ENCODE measurements at regions not wholly inside any gene's neighbourhood (a gene's known extent, or its start where the extent isn't known, plus 50 kb on each side); places are given as distances from the start of the nearest gene placed in this dataset.

GRCh38 chr20:11436113-11436905 is 481.4 kb upstream of the BTBD3 start:
- DNase-seq: no peak

GRCh38 chr20:11437090-11437489 is 480.6 kb upstream of the BTBD3 start:
- no peak for DNase-seq

- DNase-seq: no peak
Measured at GRCh38 chr20:11437611-11438380, 479.9 kb upstream of the BTBD3 start.

DNA sequence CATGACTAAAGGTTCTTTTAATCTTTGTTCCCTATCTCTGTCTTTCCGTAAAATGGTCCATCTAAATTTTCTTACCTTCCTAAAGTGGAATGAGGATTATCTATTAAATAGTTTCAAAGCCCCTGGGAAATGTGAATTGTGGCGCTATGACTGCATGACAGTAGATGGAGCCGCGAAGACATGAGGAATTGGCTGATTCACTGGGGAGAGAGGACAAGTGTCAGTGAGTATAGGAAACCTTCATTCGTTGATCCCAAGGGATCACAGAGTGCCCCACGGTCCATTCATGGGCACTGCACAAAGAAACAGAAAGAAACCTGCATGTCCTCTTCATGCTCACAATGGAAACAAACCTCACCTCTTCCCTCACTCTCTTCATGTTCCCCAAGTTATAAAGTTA is 479.3 kb upstream of the BTBD3 start:
- DNase-seq: no peak

DNA sequence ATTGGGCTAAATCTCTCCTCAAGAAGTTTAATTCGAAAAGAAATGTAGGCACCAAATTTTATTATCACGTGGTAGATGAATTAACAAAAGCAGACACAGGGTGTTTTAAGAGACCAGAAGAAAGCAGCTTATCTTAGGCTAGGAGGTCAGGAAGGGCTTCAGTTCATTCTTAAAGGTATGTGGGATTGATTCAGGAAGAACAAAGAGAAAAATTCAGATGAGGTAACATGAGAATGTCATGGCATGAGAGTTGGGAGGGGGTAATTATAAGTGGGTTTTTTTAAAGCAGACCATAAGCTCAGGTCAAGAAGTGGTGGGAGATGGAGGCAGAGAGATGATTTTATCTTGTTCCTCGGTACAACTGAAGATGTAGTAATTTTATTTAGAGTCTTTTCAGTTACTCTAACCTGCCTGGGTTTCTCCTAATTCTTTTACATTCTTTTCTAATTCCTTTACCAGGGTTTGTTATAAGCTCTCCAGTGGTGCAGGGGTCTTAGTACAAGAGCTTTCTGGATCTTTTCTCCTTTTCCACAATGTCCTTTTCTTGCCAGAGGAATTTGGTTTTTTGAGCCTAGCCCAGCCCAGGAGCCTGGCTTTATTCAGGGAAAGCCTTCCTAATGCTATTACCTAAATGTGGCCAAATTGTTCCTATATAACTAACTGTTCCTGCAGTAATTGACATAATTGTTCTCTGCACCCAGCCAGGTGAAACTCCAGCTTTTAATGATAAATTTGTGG is 474.1 kb upstream of the BTBD3 start:
- DNase-seq: no peak

DNA sequence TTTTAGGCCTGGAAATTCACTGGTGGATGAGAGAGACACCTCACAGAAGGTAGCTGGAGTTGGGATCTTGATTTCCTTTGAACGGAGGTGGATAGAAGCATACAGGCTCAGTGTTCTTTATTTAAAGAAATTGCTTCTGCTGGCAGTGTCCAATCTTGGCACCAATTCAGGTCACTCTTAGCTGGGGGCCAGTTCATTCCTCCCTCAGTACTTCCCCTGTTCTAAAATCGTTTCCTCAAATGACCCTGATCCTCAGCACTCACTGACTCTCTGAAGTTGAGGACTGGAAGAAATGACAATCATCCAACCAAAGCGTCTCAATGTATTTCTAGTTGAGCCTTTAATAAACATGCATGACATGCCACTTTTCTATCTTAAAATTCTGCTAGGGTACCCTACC is 472.5 kb upstream of the BTBD3 start:
- DNase-seq: no peak

DNA sequence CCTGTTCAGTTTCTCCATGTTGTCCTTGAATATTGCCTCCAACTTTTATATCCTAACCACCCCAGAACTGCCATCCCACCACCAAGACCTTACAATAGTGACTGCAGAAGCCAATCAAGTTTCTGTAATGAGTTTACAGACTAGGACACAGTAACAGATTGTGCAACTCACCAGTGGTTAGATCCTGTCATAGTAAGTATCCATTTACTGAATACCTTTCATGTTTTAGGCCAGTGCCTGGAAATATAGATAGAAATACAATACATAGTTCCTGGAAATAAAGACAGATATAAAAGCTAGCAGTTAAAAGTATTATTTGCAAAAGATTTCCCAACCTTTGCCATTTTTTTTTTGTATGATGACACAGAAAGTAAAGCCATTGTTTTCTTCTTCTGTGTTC is 471.8 kb upstream of the BTBD3 start:
- DNase-seq: no peak

DNA sequence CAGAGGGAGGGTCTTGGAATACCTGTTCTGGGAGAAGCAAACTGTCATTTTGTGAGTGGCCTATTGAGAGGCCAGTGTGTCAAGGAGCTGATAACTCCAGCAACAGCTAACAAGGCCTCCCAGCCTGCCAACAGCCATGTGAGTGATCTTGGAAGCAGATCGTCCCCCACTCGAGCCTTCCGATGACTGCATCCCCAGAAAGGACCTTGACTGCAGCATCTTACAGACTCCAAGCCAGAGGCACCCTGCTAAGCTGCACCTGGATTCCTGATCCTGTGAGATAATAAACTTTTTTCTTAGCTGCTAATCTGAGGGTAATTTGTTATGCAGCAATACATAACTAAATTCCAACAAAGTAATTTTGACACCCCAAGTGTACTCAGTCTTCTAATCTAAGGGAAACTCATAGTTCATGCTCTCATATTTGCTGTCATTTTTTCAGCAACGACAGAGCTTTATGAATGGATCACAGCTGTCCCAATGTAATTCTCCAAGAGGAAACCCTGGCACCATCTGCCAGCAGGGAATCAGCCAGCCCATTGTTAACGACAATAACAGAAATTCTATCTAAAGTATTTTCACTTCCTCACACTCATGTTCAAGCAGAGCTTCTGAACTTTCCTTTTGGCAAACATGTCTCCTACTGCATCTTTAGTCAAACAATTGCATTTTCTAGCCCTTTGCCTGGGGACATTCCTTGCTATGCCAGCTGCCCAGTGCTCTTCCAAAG is 470.2 kb upstream of the BTBD3 start:
- no peak for DNase-seq

DNA sequence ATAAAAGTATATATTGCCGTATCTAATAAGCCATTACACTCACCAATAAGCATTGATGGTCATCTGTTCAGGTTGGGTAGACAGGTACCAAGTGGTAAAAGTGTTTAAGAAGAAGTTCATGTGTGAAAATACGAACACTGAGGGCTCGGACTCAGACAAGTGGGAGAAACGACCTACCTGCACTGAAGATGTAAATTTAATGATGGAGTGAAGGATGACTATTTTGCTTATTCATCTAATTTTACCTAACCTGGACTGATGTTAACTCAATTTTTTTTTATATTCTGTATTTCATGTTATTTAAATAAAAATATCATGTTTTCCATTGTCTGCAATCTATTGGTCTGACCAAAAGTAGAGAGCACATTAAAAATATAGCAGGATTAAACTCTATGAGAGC is 469.1 kb upstream of the BTBD3 start:
- no peak for DNase-seq

DNA sequence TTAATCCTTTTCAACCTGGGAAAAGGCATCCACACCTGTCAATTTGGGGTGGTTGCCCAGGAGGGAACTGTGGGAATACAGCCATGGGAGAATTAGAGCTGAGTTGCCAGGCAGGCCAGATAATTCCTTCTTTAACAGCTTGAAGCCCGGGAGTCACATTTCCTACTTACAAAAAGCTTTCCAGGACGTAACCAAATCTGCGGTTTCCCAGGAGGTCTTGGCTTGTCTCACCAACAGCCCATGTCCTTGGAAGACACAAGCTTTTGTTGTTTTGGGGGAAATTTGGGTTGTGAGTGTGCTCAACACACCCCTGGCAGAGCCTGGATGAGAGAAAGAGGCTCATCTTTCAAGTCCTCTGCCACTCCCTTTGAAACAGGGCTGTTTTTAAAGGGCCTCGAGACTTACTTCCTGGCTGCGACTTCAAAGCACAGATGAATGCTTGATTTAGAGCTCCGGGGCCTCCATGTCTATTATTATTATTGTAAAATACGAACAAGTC is 465.9 kb upstream of the BTBD3 start:
- no peak for DNase-seq

GRCh38 chr20:11452326-11452725 is 465.4 kb upstream of the BTBD3 start:
- DNase-seq: no peak

- no peak for DNase-seq
Measured at GRCh38 chr20:11453430-11453829, 464.3 kb upstream of the BTBD3 start.

GRCh38 chr20:11454966-11455799 is 462.5 kb upstream of the BTBD3 start:
- DNase-seq: no peak

GRCh38 chr20:11457488-11457887 is 460.2 kb upstream of the BTBD3 start:
- DNase-seq: no peak

DNA sequence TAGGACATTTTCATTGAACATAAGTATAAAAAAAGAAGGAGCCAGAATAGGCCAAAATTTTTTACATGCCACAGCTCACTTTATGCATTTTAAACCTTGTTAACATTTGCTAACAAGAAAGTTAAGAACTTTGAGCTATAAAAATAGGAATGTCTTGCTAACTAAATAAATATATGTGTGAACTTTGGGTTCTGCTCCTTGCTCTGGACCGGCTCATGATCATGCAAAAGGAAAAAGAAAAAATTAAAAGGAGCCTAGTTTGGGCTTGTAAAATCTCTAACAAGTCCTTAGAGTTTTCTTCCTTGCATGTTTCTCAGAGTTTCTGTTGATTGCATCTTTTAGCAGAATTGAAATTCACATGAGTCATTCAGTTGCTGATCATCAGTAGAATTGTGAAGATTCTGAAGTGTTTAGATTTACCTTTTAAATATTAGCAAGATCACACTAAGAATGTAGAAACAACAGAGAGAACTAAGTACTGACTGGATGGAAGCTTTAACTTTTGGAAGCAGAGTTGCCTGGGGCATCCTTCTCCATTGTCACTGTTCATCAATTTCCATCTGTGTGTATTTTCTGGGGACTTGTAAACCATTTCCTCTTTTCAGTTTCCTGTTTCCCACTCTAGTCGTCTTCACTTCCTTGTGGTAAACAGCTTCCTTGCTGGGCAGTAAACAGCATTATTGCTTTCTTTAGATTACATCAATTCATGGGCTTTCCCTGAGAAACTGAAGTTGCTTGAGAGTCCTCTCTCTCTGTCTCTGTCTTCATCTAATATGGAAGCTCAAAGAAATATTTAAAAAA is 458.4 kb upstream of the BTBD3 start:
- no peak for DNase-seq

DNA sequence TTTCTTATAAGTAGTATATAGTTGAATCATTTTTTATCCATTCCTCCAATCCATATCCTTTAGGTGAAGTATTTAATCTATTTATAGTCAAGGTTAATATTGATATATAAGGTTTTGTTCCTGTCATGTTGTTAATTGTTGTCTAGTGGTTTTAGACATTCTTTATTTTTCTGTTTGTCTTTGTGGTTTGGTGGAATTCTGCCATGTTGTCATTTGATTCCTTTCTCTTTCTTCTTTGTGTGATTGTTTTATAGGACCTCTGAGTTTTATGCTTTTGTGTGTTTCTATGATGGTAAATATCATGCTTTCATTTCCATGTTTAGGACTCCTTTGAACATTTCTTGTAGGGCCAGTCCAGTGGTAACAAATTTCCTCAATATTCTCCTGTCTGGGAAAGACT is 450.3 kb upstream of the BTBD3 start:
- no peak for DNase-seq

- no peak for DNase-seq
Measured at GRCh38 chr20:11468880-11469279, 448.8 kb upstream of the BTBD3 start.

DNA sequence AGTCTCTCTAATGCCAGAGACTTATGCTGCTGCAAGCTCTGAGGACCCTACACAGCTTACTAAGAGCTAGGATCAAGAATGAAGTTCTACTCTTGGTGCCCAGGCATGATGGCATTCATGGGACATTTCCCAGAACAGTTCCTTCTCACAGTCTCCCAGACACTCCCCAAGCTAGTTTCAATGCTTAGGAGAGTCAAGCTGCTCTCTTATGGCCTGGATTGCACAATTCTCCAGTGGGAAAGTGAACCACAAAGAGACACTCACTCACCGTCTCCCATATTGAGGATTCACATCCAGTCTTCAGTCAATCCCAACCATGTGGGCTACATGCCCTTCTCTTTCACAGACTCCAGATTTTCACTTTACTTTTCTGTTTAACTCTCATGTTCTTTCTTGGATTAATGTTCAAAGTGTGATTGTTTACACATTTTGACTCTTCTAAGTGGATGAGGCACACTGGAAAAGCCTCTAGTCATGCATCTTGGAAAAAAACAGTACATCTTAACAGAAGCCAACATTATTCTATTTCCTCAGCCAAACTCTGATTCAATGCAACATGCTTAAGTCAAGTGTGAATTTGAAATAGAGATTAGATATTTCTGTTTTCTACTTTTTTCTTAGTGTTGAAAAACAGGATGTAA is 447.8 kb upstream of the BTBD3 start:
- no peak for DNase-seq

DNA sequence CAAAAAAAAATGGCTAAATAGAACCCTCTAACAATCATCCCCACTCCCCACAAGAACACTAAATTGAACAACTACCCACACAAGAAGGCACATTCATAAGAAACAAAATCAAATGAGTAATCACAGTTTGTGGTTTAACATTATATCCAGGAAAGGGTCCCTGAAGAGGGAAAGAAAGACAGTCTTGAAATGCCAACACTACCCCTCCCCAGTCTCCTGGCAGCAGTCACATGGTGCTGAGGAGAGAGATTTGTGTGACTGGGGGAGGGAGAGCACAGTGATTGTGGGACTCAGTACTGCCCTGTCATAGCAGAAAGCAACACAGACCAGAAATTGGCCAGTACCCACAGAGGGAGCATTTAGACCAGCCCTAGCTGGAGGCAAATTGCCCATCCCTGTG is 443.7 kb upstream of the BTBD3 start:
- no peak for DNase-seq

GRCh38 chr20:11483697-11484096 is 434.0 kb upstream of the BTBD3 start:
- DNase-seq: no peak

- no peak for DNase-seq
Measured at GRCh38 chr20:11484479-11484878, 433.2 kb upstream of the BTBD3 start.
